D341Med (cell line): ENCODE measurements at regions not wholly inside any gene's neighbourhood (a gene's known extent, or its start where the extent isn't known, plus 50 kb on each side); places are given as distances from the start of the nearest gene placed in this dataset.
"Not testable (repeated sequence)": the region's sequence is repeated elsewhere in the genome, so short reads cannot be mapped to it uniquely, and the experiment has no call there.

ENCODE experiments used
- DNase-seq: peaks from one replicate; pipeline ENCODE4 v3.0.0; 2012; ENCODE audit warnings: low spot score

DNA sequence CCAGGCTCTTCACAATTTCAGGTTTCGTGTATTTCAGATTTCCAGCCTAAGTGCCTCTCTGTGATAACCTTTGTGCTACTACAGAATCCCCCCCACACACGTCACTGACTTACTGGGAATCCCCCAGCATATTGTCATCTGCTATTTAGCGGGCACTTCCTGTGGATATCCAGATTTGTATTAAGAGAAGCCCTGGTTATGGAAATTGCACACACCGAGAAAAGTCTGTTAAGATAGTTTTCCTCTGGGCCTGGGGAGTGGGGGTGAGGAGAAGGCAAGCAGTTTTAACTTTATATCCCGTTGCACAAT, 269.9 kb downstream of the MED10 start:
- DNase-seq: no peak

DNA sequence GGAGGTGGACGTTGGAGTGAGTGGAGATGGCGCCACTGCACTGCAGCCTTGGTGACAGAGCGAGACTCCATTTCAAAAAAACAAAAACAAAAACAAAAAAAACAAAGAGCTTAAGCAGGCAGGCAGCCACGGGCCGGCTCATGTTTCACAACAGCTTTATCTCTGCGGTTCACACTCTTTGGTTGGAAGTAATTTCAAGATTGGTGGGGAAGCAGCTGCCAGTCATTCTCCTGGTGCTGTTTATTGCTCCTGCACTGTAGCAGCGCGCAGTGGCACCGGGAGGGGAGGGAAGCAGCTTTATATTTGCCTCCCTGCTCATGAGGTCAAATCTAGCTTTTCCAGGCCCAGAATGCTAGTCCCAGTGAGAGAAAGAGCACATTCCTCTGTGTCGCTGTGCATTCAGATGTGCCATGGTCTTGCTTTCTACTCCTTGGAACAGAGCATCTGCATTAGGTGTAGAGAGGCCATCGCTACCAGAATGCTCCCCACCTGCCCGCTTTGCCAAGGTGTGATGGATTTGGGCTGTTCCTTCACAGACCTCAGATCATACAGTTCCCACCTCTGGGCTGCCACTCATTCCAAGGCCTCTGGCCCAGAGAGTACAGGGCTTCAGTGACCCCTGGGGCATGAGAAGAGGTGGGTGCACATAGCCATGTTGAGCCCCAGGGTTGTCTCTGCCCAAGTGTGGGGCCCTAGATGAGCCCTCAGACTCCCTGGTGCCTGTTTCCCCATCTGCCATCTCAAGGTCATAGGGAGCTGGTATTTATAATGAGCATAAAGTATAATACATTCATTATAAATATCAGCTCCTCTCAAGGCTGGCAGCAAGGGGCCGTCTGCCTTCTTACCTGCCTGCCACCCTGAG, 270.4 kb downstream of the MED10 start:
- no peak for DNase-seq

GRCh38 chr5:6106756-6107155, 271.6 kb downstream of the MED10 start:
- no peak for DNase-seq

DNA sequence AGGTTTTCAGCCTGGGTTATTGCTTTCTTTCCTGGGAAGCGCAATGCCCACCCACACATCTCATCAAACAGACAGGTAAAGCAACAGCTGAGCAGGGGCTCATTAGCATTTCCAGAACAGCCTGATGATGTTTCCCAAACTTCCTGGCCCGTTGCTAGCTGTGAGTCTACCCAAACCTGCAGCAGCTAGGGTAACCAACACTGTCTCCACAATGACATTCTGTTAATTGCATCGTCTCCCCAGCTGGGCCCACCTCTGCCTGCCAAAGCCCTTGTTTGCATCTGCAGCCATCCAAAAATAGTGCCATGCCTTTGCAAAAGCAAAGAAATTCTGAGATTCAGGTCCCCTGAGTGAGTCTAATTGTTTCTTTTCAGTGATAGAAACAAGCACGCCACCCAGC, 273.0 kb downstream of the MED10 start:
- DNase-seq: no peak

GRCh38 chr5:6096101-6096500, 282.2 kb downstream of the MED10 start:
- DNase-seq: no peak

DNA sequence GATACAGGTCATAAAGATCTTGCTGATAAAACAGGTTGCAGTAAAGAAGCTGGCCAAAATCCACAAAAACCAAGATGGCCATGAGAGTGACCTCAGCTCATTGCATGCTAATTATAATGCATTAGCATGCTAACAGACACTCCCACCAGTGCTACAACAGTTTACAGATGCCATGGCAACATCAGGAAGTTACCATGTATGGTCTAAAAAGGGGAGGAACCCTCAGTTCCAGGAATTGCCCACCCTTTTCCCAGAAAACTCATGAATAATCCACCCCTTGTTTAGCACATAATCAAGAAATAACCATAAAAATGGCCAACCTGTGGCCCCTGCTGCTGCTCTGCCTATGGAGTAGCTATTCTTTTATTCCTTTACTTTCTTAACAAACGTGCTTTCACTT, 284.2 kb downstream of the MED10 start:
- DNase-seq: not testable (repeated sequence)

GRCh38 chr5:6090838-6091237, 287.5 kb downstream of the MED10 start:
- DNase-seq: no peak

- DNase-seq: no peak
Measured at GRCh38 chr5:6090079-6090654, 288.2 kb downstream of the MED10 start.

DNA sequence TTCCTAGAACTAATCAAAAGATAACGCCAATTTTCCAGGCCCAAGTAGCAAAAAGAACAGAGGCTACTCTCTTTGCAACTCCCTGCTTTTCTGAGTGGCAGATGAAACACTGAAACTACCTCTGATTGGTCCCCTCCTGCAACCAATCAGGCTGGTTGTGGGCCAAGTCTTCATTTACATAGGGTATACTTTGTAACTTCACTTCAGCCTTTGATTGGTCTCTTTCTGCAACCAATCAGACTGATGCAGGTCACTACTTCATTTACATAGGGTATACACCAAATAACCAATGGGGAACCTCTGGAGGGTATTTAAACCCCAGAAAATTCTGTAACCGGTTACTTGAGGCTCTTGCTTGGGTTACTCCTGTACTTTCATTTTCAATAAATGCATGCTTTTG, 289.6 kb downstream of the MED10 start:
- DNase-seq: no peak

GRCh38 chr5:6087576-6087975, 290.8 kb downstream of the MED10 start:
- DNase-seq: no peak

- DNase-seq: no peak
Measured at GRCh38 chr5:6086871-6087270, 291.5 kb downstream of the MED10 start.

DNA sequence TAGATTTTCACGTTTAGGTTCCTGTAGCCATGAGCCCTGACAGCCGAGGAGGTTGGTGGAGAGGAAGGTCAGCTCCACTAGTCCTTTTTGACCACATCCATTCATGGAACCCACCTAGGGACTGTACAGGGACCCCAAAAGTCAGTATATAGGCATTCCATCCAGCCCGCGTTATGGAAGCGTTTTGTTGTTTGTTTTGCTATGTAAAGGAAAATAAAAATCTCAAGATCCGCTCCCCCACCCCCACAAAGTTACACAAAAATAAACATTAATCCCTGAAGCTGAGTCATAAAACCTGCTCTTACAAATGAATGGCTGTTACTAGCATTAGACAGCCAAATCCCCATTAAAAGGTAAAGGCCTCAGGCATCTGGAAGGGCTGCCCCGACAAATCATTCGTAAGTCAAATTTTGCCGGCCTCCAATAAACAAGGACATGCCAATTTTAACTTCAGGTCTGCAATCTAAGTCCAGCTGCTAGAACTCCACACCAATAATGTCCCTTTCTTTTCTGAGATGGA, 292.9 kb downstream of the MED10 start:
- no peak for DNase-seq

- DNase-seq: no peak
Measured at GRCh38 chr5:6084836-6085235, 293.5 kb downstream of the MED10 start.

DNA sequence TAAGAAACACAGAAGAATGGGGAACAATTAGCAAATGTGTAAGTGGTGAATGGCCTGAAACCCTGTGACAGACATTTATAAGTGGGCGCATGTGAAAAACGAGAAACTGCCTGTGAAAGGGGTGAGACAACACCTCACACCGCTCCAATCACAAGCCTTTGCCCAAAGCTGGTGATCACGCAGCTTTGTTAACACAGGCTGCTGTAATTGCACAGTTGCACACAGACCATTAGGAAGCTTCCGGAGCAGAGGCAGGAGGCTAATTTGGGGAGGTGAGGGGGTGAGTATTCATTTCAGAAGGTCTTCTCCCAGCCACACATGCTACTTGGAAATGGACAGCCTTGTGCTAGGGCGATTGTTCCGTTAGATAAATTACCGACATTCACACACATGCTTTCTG, 294.0 kb downstream of the MED10 start:
- no peak for DNase-seq

DNA sequence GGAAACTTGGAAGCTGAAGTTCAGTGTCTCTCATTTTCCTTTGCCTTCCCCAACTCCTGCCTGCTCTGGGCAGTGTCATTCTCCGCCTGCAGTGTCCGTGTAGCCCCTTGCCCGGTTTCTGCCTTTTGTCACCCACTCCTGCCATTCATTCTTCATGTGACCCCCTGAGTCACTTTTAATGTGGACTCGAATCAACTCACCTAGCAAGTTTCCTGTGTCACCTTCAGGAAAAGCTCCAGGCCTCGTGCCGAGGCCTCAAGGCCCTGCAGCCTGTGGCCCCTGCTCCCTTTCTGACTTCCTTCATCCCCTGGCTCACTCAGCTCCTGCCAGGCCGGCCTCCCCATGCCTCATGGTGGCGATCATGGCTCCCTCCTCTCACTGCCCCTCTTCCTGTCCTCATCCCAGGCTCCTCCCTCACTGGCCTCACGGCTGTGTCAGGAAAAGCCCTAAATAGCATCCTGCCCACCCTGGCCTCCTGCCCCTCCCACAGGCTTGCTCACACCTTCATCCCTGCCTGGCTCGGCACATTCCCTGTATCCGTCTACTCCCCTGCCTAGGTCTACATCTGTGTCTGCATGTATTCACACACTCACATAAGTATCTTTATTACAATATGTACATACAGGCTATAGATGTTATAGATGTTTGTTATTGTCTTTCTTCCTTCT, 294.9 kb downstream of the MED10 start:
- no peak for DNase-seq

- DNase-seq: no peak
Measured at GRCh38 chr5:6082685-6083084, 295.7 kb downstream of the MED10 start.

- no peak for DNase-seq
Measured at GRCh38 chr5:6081727-6082210, 296.6 kb downstream of the MED10 start.

- no peak for DNase-seq
Measured at GRCh38 chr5:6080930-6081726, 297.2 kb downstream of the MED10 start.

- no peak for DNase-seq
Measured at GRCh38 chr5:6080436-6080835, 297.9 kb downstream of the MED10 start.

DNA sequence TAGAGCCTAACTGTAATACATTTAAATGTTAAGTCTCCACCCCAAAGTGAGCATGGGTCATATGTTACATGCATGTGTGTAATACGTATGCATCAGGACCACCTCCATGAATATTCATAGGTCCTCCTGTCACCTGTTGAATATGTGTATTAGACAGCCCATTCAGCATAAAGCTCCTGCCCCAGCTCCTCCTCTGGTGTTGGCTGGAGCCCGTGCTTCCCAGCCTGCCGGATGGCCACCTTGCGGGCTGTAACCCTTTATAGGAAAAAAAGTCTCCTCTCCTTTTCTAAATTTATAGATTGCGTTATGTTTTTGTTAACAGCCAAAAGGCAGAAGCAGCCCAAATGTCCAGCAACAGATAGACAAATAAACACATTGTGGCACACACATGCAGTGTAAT, 299.5 kb downstream of the MED10 start:
- no peak for DNase-seq

DNA sequence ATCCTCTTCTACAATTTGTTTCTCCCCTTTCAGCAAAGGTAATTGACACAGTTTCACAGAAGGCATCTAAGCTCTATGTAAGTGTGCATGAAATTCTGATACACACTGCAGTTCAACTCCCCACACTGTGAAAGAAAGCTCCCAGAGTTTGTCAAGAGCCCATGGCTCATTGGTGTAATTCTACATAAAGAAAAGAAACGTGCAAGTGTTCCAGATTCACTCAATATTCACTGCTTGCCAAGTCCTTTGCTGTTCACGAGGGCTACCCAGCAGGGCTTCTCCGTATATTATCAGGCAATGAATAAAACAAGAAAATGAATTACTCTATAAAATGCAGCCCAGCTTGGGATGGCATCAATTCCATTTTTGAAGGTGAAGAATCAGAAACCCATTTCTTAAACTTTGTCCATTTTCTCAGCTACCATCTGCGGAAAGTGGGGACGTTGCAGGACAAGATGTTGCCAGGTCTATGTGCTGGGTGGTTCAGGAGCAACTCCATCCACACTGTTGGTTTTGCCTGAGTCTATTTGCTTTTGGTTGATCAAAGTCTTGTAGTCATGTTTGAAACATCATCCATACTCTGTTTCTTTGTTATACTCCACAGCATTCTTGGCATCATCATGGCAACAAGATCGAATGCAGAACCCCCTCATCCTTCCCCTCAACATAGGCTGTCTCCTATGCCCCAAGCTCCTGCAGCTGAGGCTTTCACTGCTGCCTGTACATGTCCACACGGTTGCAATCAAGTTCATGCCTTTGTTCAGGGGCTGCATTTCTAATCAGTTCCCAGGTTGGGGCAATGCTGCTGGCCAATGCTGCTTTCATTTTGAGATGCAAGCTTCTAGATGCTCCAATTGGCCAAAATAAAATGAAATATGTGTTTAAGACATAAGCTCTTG, 301.8 kb downstream of the MED10 start:
- no peak for DNase-seq
